ENCODE measurements at regions not wholly inside any gene's neighbourhood (a gene's known extent, or its start where the extent isn't known, plus 50 kb on each side); places are given as distances from the start of the nearest gene placed in this dataset.
"Not testable (repeated sequence)": the region's sequence is repeated elsewhere in the genome, so short reads cannot be mapped to it uniquely, and the experiment has no call there.

- Histone ChIP-seq H3K4me3 (ENCODE audit: low read length) (no peak overlapping the region), H3K36me3 (ENCODE audit: control insufficient read depth in 2 of 3, insufficient read depth in 3 of 3, low read length in 3 of 3) (no peaks in the 10 kb centered on the region), H3K27ac (ENCODE audit: low read depth, low read length) (no peak overlapping the region), H3K27me3 (ENCODE audit: control insufficient read depth in 2 of 2, insufficient read depth in 2 of 2, low read length in 2 of 2) (no peaks in the 10 kb centered on the region), H3K9me3 (ENCODE audit: control insufficient read depth in 2 of 3, low read length in 3 of 3) (no peaks in the 10 kb centered on the region), H3K4me1 (ENCODE audit: control insufficient read depth in 2 of 2, insufficient read depth in 2 of 2, low read length in 2 of 2) (no peaks in the 10 kb centered on the region)
- ChIA-PET POLR2A (interaction anchor here (1.1 kb wide), 1 partner anchor 21 kb away, joined by 3 read pairs; no protein-coding TSS in a partner anchor), CTCF (interaction anchor here (2.5 kb wide), 1 partner anchor 250 kb away, joined by 11 read pairs; no protein-coding TSS in a partner anchor)
- Mint-ChIP-seq H3K4me3 (no peak overlapping the region), H3K27me3 (peaks cover 0 to 17% (median 0%) of the 10 kb centered on the region in 5 donors), H3K36me3 (no peaks in the 10 kb centered on the region), H3K4me1 (peaks cover 0 to 4% (median 0%) of the 10 kb centered on the region in 7 donors), H3K27ac (no peak overlapping the region), H3K9me3 (no peaks in the 10 kb centered on the region)
- DNase-seq (no peak), ATAC-seq (no peak)
- intact Hi-C loops (cut with micrococcal nuclease) = no loop called here
Measured at GRCh38 chr10:91000985-91001384, 80.1 kb upstream of the ANKRD1 start.

- Histone ChIP-seq H3K4me1 (ENCODE audit: control insufficient read depth in 2 of 2, insufficient read depth in 2 of 2, low read length in 2 of 2) (peaks cover 7 to 14% of the 10 kb centered on the region in 2 donors), H3K9me3 (ENCODE audit: control insufficient read depth in 2 of 3, low read length in 3 of 3) (no peaks in the 10 kb centered on the region), H3K36me3 (ENCODE audit: control insufficient read depth in 2 of 3, insufficient read depth in 3 of 3, low read length in 3 of 3) (no peaks in the 10 kb centered on the region), H3K4me3 (ENCODE audit: low read length) (no peak overlapping the region), H3K27ac (ENCODE audit: low read depth, low read length) (no peak overlapping the region), H3K27me3 (ENCODE audit: control insufficient read depth in 2 of 2, insufficient read depth in 2 of 2, low read length in 2 of 2) (no peaks in the 10 kb centered on the region)
- H3K36me3 Mint-ChIP-seq = no peaks in the 10 kb centered on the region
- DNase-seq (no peak), ATAC-seq (no peak)
- no peaks in the 10 kb centered on the region for H3K9me3 Mint-ChIP-seq
- ChIA-PET POLR2A (no interaction called here), CTCF (no interaction called here)
- H3K27me3 Mint-ChIP-seq = peaks cover 0 to 17% (median 0%) of the 10 kb centered on the region in 5 donors
- H3K4me1 Mint-ChIP-seq = peaks cover 0 to 19% (median 15%) of the 10 kb centered on the region in 7 donors
- H3K27ac Mint-ChIP-seq = peak overlapping the region in 1 of 9 donors; percentile 44
- no peak overlapping the region for H3K4me3 Mint-ChIP-seq
- intact Hi-C loops (cut with micrococcal nuclease) = no loop called here
Measured at GRCh38 chr10:91002656-91003055, 81.8 kb upstream of the ANKRD1 start.

GRCh38 chr10:91003379-91003778, 82.5 kb upstream of the ANKRD1 start:
- H3K36me3 Mint-ChIP-seq; H3K27ac Mint-ChIP-seq; POLR2A ChIA-PET; ATAC-seq; intact Hi-C loops (cut with micrococcal nuclease); H3K4me3 ChIP-seq (ENCODE audit: low read length); DNase-seq; H3K27ac ChIP-seq (ENCODE audit: low read depth, low read length); H3K9me3 ChIP-seq (ENCODE audit: control insufficient read depth in 2 of 3, low read length in 3 of 3); H3K9me3 Mint-ChIP-seq; H3K36me3 ChIP-seq (ENCODE audit: control insufficient read depth in 2 of 3, insufficient read depth in 3 of 3, low read length in 3 of 3); H3K4me3 Mint-ChIP-seq; H3K27me3 ChIP-seq (ENCODE audit: control insufficient read depth in 2 of 2, insufficient read depth in 2 of 2, low read length in 2 of 2): not testable (repeated sequence)
- peaks cover 0 to 17% (median 0%) of the 10 kb centered on the region in 5 donors for H3K27me3 Mint-ChIP-seq
- peaks cover 0 to 24% (median 21%) of the 10 kb centered on the region in 7 donors for H3K4me1 Mint-ChIP-seq
- CTCF ChIA-PET = interaction anchor here (7.2 kb wide), 1 partner anchor 247 kb away, joined by 148 read pairs; no protein-coding TSS in a partner anchor
- peaks cover 7 to 19% of the 10 kb centered on the region in 2 donors for H3K4me1 ChIP-seq (ENCODE audit: control insufficient read depth in 2 of 2, insufficient read depth in 2 of 2, low read length in 2 of 2)

- DNase-seq; H3K27ac ChIP-seq (ENCODE audit: low read depth, low read length); H3K27me3 ChIP-seq (ENCODE audit: control insufficient read depth in 2 of 2, insufficient read depth in 2 of 2, low read length in 2 of 2); H3K4me3 ChIP-seq (ENCODE audit: low read length); H3K4me3 Mint-ChIP-seq; H3K36me3 ChIP-seq (ENCODE audit: control insufficient read depth in 2 of 3, insufficient read depth in 3 of 3, low read length in 3 of 3); H3K36me3 Mint-ChIP-seq; H3K9me3 ChIP-seq (ENCODE audit: control insufficient read depth in 2 of 3, low read length in 3 of 3); ATAC-seq; H3K9me3 Mint-ChIP-seq: not testable (repeated sequence)
- intact Hi-C loops (cut with micrococcal nuclease) = loop anchor here (5.0 kb wide), 4 partner anchors 52 to 907 kb away; no protein-coding TSS in a partner anchor
- CTCF ChIA-PET = interaction anchor here (0.7 to 7.2 kb wide), 12 partner anchors 9 to 631 kb away, joined by 3 to 148 read pairs (median 6); no protein-coding TSS in a partner anchor
- POLR2A ChIA-PET = interaction anchor here (2.4 kb wide), 1 partner anchor 245 kb away, joined by 10 read pairs; no protein-coding TSS in a partner anchor
- peak overlapping the region in 1 of 9 donors; percentile 36 for H3K27ac Mint-ChIP-seq
- H3K27me3 Mint-ChIP-seq = peaks cover 0 to 18% (median 0%) of the 10 kb centered on the region in 5 donors
- H3K4me1 Mint-ChIP-seq = peaks cover 0 to 26% (median 21%) of the 10 kb centered on the region in 7 donors
- peaks cover 7 to 19% of the 10 kb centered on the region in 2 donors for H3K4me1 ChIP-seq (ENCODE audit: control insufficient read depth in 2 of 2, insufficient read depth in 2 of 2, low read length in 2 of 2)
Measured at GRCh38 chr10:91005276-91005675, 84.4 kb upstream of the ANKRD1 start.

- Histone ChIP-seq H3K4me3 (ENCODE audit: low read length) (peak overlapping the region; percentile 7), H3K27ac (ENCODE audit: low read depth, low read length) (peak overlapping the region; percentile 21), H3K36me3 (ENCODE audit: control insufficient read depth in 2 of 3, insufficient read depth in 3 of 3, low read length in 3 of 3) (no peaks in the 10 kb centered on the region), H3K4me1 (ENCODE audit: control insufficient read depth in 2 of 2, insufficient read depth in 2 of 2, low read length in 2 of 2) (peaks cover 7 to 19% of the 10 kb centered on the region in 2 donors), H3K9me3 (ENCODE audit: control insufficient read depth in 2 of 3, low read length in 3 of 3) (no peaks in the 10 kb centered on the region), H3K27me3 (ENCODE audit: control insufficient read depth in 2 of 2, insufficient read depth in 2 of 2, low read length in 2 of 2) (no peaks in the 10 kb centered on the region)
- no peaks in the 10 kb centered on the region for H3K36me3 Mint-ChIP-seq
- ChIA-PET POLR2A (interaction anchor here (1.1 to 2.4 kb wide), 3 partner anchors 28 to 245 kb away, joined by 4 to 10 read pairs (median 4); no protein-coding TSS in a partner anchor), CTCF (interaction anchor here (0.6 to 7.2 kb wide), 25 partner anchors 10 to 1295 kb away, joined by 3 to 148 read pairs (median 4); no protein-coding TSS in a partner anchor)
- peaks cover 0 to 22% (median 0%) of the 10 kb centered on the region in 5 donors for H3K27me3 Mint-ChIP-seq
- H3K4me3 Mint-ChIP-seq = peak overlapping the region in 9 of 10 donors; percentile 31 to 76 (median 68)
- H3K27ac Mint-ChIP-seq = peak overlapping the region; percentile 37 to 86 (median 74)
- intact Hi-C loops (cut with micrococcal nuclease) = loop anchor here (1.0 to 5.0 kb wide), 18 partner anchors 27 to 906 kb away; partner anchors contain the start of genes HECTD2 (in 2 of the 2) and PCGF5 (in 1 of the 2)
- H3K4me1 Mint-ChIP-seq = peaks cover 0 to 26% (median 21%) of the 10 kb centered on the region in 7 donors
- peak; percentile 37 to 78 (median 68) for DNase-seq
- peak; percentile 95 for ATAC-seq
- no peaks in the 10 kb centered on the region for H3K9me3 Mint-ChIP-seq
Measured at GRCh38 chr10:91006001-91006751, 85.3 kb upstream of the ANKRD1 start.

- Histone ChIP-seq H3K27ac (ENCODE audit: low read depth, low read length) (peak overlapping the region; percentile 21), H3K36me3 (ENCODE audit: control insufficient read depth in 2 of 3, insufficient read depth in 3 of 3, low read length in 3 of 3) (no peaks in the 10 kb centered on the region), H3K9me3 (ENCODE audit: control insufficient read depth in 2 of 3, low read length in 3 of 3) (no peaks in the 10 kb centered on the region), H3K4me3 (ENCODE audit: low read length) (peak overlapping the region; percentile 7), H3K4me1 (ENCODE audit: control insufficient read depth in 2 of 2, insufficient read depth in 2 of 2, low read length in 2 of 2) (peaks cover 7 to 19% of the 10 kb centered on the region in 2 donors), H3K27me3 (ENCODE audit: control insufficient read depth in 2 of 2, insufficient read depth in 2 of 2, low read length in 2 of 2) (no peaks in the 10 kb centered on the region)
- intact Hi-C loops (cut with micrococcal nuclease) = loop anchor here (1.0 to 5.0 kb wide), 18 partner anchors 26 to 905 kb away; partner anchors contain the start of genes HECTD2 (in 2 of the 2) and PCGF5 (in 1 of the 2)
- ATAC-seq = peak; percentile 59
- Mint-ChIP-seq H3K27ac (peak overlapping the region; percentile 12 to 86 (median 72)), H3K4me3 (peak overlapping the region in 9 of 10 donors; percentile 2 to 76 (median 66)), H3K36me3 (no peaks in the 10 kb centered on the region), H3K4me1 (peaks cover 0 to 26% (median 21%) of the 10 kb centered on the region in 7 donors), H3K9me3 (no peaks in the 10 kb centered on the region), H3K27me3 (peaks cover 0 to 25% (median 1%) of the 10 kb centered on the region in 5 donors)
- peak in 5 of 9 donors; percentile 10 to 46 (median 29) for DNase-seq
- POLR2A ChIA-PET = interaction anchor here (1.1 to 2.4 kb wide), 3 partner anchors 27 to 244 kb away, joined by 4 to 10 read pairs (median 4); no protein-coding TSS in a partner anchor
- CTCF ChIA-PET = interaction anchor here (0.6 to 7.2 kb wide), 22 partner anchors 10 to 272 kb away, joined by 3 to 148 read pairs (median 4); no protein-coding TSS in a partner anchor
Measured at GRCh38 chr10:91006752-91007346, 86.0 kb upstream of the ANKRD1 start.
